NCI-H1436 treated with DMSO at 0.1 percent for 48 hours (cell line): ENCODE measurements at regions not wholly inside any gene's neighbourhood (a gene's known extent, or its start where the extent isn't known, plus 50 kb on each side); places are given as distances from the start of the nearest gene placed in this dataset.
"Not testable (repeated sequence)": the region's sequence is repeated elsewhere in the genome, so short reads cannot be mapped to it uniquely, and the experiment has no call there.

ENCODE experiments used
- DNase-seq: peaks from one replicate; lab custom pipeline; 2025; lab: John Stamatoyannopoulos, UW

DNA sequence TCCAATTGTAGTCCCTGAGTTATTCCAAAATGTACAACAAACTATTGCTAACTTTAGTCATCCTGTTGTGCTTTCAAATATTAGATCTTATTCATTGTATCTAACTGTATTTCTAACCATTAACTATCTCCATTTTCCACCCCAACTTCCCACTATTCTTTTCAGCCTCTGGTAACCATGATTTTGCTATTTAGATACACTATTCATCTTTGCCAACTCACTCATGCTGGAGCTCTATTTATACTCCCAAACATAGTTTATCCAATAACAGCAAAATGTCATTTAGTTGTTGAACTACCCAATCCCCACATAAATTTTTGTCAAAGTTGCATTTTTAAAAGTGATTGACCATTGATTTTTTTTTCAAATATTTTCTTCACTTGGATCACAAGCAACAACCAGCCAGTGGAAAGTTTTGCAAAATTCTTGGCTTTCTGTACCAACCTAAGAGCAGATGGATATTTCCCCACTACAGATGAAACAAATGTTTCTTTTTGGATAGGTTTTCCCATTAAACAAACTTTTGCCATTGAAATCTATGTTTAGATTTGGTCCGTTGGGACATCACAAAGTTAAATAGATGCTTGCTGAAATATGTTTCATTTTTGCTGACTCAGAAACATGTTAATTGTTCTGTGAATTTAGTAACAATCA lies 866.0 kb downstream of the LTN1 start:
- no peak for DNase-seq

DNA sequence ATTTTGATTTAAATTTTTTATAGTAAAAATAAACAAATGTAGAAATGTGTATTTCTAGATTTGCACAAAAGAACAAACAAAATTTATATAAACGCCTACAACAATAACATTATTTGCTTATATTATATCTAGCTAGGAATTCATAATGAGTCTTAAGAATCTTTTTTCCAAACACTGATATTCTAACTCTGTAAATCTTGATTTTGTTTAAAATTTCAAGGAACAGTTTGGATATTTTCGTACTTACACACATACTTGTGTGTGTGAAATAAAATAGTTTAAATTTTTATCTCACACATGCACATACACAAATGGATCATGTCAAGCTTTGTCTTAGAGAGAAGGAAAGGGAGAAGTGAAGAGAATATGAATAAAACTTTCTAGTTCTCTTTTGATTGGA lies 868.1 kb downstream of the LTN1 start:
- no peak for DNase-seq

DNA sequence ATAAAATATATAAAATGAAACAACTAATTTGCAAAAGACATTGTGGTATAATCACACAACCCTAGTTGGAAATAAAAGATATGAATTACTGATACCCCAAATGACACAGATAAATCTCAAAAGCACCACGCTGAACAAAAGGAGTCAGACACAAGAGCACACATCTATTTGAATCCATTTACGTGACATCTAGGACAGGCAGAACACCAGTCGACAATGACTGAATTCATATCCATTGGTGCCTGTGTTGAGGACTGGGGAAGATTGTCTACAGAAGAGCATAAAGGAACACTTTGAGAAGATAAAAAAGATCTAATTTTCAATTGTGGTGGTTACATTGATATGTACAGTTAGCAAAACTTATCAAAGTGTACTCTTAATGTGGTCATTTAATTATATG lies 874.1 kb downstream of the LTN1 start:
- no peak for DNase-seq

DNA sequence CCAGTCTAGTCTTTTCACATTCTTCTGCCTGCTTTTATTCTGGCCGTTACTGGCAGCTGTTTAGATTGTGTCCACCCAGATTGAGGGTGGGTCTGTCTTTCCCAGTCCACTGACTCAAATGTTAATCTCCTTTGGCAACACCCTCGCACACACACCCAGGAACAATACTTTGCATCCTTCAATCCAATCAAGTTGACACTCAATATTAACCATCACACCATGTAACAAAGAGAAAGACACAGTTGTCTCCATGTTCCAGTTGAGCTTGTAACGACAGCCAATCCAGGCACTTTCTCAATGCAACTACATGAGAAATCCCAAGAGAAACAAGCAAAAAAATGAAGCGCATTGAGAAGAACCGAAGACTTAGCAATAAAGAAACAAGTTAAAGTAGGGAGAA lies 877.7 kb downstream of the LTN1 start:
- not testable (repeated sequence) for DNase-seq

DNA sequence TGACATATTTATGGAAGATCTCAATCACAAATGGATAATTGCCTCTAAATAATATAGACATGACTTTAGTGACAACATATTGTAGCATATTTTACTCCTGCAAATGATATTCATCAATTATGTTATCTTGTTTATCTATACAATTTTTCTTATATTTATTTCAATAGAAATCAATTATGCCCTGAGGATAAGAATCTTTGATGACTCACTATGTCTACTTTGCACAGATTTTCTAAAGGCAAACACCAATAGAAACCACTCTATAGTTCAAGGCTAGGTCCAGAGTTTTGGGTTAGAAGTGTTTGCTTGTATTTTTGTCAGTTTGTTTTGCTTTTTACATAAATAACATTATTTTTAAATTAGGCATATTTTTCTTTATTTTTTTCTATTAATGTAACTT lies 879.0 kb downstream of the LTN1 start:
- DNase-seq, result no peak

DNA sequence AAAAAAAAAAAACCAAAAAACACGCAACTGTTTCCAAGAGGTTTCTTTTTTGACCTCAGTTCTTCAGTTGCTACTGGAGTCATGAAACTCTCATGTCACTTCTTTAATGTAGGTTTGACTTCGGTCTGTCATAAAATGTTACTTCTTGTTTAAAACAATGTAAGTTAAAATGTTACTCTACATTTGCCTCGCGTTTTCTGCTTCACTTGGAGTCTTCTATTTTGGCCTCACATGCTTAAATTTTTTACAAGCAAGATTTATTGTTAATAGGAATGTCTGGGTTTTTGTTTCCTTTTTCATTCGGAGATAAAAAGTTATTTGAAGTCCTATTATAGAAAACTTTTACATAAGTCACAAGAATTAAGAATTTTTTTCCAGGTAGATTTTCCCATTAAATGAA lies 880.2 kb downstream of the LTN1 start:
- no peak for DNase-seq

DNA sequence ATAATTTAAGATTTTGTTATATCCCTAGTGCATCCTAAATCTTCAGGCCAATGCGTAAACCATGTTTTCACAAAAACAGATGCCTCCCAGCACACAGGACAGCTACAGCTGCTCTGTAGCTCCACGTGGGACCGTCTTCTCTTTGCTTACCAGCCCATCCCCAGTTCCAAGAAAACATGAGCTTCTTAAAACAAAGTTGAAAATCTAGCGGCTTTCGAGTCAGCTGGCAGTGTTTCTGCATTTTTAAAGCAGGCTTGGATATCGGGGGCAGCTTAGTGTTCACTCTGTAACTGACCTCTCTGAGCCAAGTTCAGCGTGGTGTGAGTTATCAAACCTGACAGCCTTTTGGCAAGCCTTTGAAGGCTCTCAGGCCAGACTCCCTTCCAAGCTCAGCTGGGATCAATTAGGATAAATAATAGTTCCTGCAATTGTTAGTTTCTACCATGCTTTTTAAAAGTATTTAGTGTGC lies 881.5 kb downstream of the LTN1 start:
- no peak for DNase-seq

DNA sequence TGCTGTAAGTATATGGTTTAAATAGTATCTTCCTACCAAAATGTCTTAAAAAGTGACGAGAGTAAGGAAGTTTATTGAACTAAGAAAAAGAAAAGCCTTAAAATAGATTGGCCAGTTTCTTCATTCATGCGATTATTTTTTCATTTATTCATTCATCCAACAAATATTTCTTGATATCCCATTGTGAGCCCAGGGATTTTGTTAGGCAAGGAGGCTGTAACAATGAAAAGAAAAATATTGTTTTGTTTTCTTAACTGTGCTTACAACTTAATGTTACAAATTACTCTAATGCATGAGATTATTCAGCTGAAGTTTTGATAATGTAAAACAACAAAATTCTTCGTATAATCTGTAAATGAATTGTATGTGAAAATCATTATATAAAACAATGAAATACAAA lies 882.0 kb downstream of the LTN1 start:
- no peak for DNase-seq

DNA sequence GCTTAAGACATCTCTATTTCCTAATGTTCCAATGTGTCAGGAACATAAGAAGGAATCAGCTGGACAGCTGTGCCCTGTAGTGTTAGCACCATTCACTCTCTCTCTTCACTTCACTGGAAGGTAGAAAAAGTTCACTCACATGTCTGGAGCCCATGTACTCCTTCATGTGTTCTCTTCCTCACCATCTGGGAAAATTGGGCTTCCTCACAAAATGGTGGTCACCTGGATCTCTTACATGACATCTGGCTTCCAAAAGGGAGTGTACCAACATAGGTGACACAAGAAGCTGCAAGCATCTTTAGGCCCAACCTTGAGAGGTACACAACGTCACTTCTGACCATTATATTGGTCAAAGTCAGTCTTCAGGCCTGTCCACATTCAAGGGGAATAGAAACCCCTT lies 882.6 kb downstream of the LTN1 start:
- DNase-seq, result no peak

DNA sequence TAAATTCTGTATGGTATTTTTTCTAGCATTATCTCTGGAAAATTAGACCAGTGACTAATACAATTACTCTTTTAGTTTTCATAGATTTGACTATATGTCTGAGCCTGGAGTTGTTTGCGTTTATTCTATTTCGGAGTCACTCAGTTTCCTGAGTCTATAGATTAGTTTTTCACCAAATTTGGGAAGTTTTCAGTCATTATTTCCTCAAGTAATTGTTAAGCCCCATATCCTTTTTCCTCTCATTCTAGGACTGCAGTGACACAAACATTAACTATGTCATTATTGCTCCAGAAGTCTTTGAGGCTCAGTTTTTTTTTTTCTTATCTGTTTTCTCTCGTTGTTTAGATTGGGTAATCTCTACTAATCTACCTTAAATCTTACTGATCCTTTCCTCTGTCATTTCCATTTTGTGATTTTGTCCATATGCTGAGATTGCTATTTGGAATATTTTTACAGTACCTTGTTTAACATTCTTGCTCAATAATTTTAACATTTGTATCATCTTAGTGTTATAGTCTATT lies 886.2 kb downstream of the LTN1 start:
- DNase-seq, result no peak

DNA sequence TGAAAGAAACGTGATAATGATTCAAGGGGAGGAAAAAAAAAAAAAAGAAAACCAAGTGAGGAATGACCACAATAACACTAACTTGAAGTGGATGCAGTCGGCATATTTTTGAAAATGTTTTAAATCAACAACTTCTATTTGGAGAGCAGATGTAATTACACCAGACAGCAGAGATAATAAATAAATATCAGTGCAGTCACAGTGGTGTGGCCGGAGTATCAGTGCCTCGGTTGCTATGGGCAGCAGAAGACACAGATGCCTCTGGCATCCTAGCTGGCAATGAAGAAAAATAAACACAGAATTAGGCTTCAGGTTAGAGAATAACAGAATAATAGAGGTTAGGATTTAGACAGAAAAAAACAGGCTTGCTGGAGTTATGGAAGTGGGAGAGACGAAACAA lies 888.3 kb downstream of the LTN1 start:
- no peak for DNase-seq

DNA sequence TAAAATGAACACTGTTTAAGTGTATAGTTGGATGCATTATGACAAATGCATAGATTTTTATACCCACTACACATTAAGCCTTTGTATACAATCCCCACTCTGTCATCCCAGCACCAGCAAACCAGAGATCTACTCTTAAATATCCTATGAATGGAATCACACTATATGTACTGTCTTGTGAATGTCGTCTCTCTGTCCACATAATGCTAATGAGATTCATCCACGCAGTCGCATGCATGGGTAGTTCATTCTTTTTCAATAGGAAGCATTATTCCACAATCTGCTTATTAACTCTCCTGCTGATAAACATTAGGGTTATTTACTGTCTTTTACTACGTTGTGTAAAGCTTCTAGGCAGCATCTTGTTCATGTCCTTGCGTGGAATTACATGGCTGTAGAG lies 892.3 kb downstream of the LTN1 start:
- no peak for DNase-seq

DNA sequence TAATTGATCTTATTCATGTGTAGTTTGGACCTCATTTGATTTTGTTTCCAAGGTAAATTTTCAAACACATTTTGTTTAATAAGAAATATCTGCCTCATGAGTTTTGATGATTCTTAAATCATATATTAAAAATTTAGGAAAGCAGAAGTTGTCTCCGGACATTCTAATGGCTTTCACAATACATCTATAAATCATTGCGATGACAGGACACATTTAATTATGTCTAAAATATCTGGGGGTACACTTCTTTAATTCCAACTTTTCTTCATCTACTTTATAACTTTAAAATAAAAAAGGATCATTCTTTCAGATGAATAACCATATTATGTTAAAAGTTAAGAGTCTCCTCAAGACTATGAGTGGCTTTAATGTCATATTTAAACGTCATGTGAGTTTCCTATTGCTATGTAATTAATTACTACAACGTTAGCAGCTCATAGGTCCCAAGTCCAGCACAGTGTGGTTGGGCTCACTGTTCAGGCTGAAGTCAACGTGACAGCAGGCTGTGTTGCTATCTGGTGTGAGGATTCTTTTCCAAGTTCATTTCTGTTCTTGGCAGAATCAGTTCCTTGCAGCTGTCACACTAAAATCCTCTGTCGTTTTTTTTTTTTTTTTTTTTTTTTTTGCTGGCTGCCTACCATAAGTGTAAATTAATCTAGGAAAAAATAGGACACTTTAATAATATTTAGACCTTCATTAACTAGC lies 893.5 kb downstream of the LTN1 start:
- no peak for DNase-seq

DNA sequence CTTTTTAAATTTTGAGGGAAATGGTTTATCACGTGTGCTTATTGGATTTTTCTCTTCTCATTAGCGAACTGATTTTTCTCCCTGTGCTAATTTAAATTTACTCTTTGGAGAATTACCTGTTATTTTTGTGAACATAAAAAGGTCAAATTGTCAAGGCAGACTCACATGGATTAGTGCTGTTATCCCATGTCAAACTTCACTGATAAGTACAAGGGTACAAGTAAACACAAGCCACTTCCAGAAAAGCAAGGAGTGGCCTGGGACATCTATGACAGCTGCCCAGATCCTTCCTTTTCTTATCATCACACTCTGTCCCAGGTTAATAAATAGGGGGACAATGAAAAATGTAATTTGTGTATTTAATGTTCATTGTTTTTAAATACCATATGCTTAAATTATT lies 901.2 kb downstream of the LTN1 start:
- no peak for DNase-seq

DNA sequence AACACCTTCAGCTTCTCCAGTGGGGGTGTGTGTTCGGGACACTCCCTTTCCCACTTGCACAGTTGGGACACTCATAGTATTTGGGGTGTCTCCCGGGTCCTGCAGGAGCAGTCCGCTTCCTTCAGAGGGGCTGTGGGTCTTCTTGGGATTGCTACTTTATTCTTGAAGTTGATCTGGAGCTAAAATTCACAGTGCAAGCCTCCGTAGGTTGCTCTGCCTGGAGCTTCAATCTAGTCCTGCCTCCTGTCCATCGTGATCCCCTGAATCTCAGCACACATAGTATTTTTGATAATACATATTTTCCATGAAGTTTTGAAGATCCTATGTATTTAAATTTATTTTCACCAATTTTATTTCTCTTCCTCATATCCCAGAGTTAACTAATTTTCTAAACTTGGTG lies 902.1 kb downstream of the LTN1 start:
- DNase-seq, result no peak

DNA sequence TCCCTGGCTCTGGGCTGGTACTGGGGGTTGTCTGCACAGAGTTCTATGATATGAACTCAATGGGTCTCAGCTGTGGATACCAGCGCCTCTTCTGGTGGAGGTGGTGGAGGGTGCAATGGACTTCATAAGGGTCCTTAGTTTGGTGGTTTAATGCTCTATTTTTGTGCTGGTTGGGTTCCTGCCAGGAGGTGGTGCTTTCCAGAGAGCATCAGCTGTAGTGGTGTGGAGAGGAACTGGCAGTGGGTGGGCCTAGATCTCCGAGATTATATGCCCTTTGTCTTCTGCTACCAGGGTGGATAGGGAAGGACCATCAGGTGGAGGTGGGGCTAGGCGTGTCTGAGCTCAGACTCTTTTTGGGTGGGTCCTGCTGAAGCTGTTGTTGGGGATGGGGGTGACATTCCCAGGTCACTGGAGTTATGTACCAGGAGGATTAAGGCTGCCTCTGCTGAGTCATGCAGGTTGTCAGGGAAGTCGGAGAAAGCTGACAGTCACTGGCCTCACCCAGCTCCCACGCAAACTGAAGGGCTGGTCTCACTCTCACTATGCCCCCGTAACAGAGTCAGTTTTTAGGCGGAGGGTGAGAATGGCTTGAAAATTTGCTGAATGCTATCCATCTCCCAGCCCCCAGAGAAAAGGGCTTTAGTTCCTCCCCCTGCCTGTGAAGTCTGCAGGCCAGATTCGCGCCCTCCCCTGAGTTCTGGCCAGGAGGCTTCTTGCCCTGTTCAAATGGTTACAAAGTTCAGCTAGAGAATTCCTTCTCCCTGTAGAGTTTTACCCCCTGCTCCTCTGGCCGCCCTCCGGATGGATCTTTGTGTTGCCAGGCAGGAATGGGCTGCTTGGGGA lies 902.9 kb downstream of the LTN1 start:
- no peak for DNase-seq

DNA sequence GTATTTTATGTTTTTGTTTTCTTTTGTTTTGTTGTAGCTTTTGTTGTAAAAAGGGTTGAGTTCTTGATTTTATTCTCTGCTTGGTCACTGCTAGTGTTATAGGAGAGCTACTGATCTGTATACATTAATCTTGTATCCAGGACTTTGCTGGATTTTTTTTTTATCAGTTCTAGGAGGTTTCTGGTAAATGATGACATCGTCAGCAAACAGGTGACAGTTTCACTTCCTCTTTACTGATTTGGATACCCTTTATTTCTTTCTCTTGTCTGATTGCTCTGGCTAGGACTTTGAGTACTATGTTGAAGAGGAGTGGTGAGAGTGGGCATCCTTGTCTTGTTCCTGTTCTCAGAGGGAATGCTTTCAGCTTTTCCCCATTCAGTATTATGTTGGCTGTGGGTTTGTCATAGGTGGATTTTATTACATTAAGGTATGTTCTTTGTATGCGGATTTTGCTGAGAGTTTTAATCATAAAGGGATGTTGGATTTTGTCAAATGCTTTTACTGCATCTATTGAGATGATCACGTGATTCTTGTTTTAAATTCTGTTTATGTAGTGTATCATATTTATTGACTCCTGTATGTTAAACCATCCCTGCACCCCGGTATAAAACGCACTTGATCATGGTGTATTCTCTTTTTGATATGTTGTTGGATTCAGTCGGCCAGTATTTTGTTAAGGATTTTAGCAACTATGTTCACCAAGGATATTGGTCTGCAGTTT lies 905.7 kb downstream of the LTN1 start:
- no peak for DNase-seq

DNA sequence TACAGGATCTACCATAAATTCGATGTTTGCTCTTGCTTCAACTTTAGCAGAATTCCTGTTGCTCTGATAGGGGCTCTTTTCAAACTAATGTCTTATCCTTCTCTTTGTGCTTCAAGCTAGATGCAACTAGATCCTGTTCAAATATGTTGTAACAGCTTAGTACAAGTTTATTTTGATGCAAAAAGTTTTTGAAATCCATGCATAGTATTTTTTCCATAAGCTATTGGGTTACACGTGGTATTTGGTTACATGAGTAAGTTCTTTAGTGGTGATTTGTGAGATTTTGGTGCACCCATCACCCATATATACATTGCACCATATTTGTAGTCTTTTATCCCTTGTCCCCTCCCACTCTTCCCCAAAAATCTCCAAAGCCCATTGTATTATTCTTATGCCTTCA lies 907.7 kb downstream of the LTN1 start:
- no peak for DNase-seq

DNA sequence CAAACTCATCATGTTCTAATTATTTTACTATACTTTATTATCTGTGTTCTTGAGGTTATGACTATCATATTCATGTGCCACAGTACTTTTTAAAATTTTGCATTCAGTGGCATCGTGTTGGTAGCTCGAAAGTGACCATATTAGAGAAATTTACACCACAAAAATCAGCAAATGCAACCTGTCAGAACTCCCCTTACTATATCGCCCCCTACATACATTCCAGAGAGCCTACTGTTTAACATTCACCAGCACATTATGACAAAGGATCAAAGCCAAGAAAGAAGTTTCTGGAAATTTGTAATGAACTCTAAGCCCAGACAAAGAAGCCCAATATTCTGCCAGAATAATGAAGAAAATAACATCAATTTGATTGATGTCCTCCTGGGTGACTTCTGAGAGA lies 909.3 kb downstream of the LTN1 start:
- DNase-seq, result no peak

DNA sequence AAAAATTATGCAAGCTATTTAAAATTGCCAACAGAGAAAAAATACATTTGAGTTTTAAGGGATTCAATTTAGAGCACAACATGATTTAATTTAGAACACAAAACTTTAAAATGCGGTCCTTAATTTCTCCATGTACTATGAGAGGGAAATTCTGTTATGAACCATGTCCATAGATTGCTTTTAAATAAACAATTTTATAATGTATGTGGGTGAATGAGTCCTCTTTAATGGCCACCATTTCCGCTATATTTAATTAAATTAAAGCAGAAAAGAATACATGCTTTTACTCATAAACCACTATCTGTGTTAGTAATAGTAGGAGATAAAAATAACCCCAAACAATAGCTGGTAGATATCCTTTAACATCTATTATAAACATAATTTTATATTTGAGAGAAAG lies 914.6 kb downstream of the LTN1 start:
- DNase-seq, result no peak

DNA sequence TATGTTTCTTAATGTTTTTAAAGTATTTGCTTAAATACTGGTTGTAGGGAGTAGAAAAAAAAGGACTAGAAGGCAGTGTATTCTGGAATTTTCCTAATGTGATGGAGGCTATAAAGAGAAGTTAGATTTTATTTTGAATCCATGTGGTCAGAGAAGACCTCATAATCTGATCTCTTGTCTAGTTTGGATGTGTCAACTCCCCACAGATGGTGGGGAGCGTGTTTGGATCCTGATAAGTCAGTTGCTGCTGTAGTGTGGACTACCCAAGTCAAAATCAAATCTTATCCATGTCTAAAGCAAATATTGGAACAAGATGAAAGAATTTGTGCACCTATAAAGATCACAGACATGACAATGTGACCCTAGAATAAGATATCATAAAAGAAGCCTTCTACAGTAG lies 918.0 kb downstream of the LTN1 start:
- DNase-seq, result no peak

DNA sequence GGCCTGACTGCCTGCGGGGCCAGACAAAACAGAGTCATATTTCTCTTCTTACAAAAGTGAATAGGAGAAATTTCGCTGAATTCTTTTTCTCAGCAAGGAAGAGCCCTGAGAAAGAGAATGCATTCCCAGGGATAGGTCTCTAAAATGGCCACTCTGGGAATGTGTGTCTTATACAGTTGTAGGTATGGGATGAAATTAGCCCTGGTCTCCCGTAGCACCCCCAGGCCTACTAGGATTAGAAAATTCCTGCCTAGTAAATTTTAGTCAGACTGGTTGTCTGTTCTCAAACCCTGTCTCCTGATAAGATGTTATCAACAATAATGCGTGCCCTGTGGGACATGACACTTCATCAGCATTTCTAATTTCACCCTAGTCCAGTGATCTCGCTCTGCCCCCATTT lies 920.1 kb downstream of the LTN1 start:
- no peak for DNase-seq
